A673 (cell line): ENCODE measurements at regions not wholly inside any gene's neighbourhood (a gene's known extent, or its start where the extent isn't known, plus 50 kb on each side); places are given as distances from the start of the nearest gene placed in this dataset.

Source experiments
- EZH2 ChIP-seq: fragments of 200-600 bp; sonication (generic); IDR thresholded peaks from 2 replicates; pipeline ENCODE4 v1.6.1; 2017; ENCODE audit warnings: borderline replicate concordance, low read depth, mild to moderate bottlenecking, mixed read lengths, antibody characterized with exemption, low read length; ENCODE audit not compliant: poor library complexity, severe bottlenecking
- TF ChIP-seq, protein P1 (sequence below): fragments of 300-800, 200-600 bp; sonication (generic); conservative IDR thresholded peaks from 2 replicates; pipeline ENCODE4 v1.5.1; 2017; ENCODE audit warnings: low read depth, mild to moderate bottlenecking, antibody characterized with exemption, low read length, moderate library complexity, mixed read lengths

GRCh38 chr4:171239196-171239595, 574.0 kb upstream of the GALNTL6 start:
- TF ChIP-seq, protein P1, sequence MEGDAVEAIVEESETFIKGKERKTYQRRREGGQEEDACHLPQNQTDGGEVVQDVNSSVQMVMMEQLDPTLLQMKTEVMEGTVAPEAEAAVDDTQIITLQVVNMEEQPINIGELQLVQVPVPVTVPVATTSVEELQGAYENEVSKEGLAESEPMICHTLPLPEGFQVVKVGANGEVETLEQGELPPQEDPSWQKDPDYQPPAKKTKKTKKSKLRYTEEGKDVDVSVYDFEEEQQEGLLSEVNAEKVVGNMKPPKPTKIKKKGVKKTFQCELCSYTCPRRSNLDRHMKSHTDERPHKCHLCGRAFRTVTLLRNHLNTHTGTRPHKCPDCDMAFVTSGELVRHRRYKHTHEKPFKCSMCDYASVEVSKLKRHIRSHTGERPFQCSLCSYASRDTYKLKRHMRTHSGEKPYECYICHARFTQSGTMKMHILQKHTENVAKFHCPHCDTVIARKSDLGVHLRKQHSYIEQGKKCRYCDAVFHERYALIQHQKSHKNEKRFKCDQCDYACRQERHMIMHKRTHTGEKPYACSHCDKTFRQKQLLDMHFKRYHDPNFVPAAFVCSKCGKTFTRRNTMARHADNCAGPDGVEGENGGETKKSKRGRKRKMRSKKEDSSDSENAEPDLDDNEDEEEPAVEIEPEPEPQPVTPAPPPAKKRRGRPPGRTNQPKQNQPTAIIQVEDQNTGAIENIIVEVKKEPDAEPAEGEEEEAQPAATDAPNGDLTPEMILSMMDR: no peak
- TF ChIP-seq EZH2: no peak
